Lung (tissue), 11 donors: ENCODE measurements at regions not wholly inside any gene's neighbourhood (a gene's known extent, or its start where the extent isn't known, plus 50 kb on each side); places are given as distances from the start of the nearest gene placed in this dataset.

Source experiments
- ATAC-seq: fragments of 200-7000 bp; cut with Tn5 transposase; one replicate; pipeline ENCODE4 v1.9.1; 2020; ENCODE audit warnings: moderate number of reproducible peaks; ENCODE audit not compliant: insufficient read depth, low FRiP score
- DNase-seq, 3 donors: peaks; one replicate each; pipeline ENCODE4 v3.0.0-alpha.2; 2013 to 2017
- H3K27ac ChIP-seq, 2 donors: one replicate each; pipeline ENCODE4 v1.5.1; 2013; ENCODE audit warnings: mild to moderate bottlenecking in 2 of 2, moderate library complexity in 2 of 2, control low read depth in 1 of 2, inconsistent platforms in 1 of 2, low read depth in 1 of 2, low read length in 1 of 2
- H3K27me3 ChIP-seq, 3 donors: one replicate each; pipeline ENCODE4 v1.5.1; 2013; ENCODE audit warnings: low read length in 2 of 3; ENCODE audit not compliant: control insufficient read depth in 3 of 3, insufficient read depth in 3 of 3
- H3K36me3 ChIP-seq, 4 donors: one replicate each; pipeline ENCODE4 v1.5.1; 2013; ENCODE audit warnings: low read length in 4 of 4, mild to moderate bottlenecking in 1 of 4, moderate library complexity in 1 of 4; ENCODE audit not compliant: control insufficient read depth in 4 of 4, insufficient read depth in 4 of 4
- H3K4me1 ChIP-seq, 5 donors: one replicate each; pipeline ENCODE4 v1.5.1; 2013; ENCODE audit warnings: low read length in 5 of 5, mild to moderate bottlenecking in 2 of 5, moderate library complexity in 1 of 5; ENCODE audit not compliant: control insufficient read depth in 5 of 5, insufficient read depth in 5 of 5
- H3K4me3 ChIP-seq: one replicate; pipeline ENCODE4 v1.5.1; 2013; ENCODE audit warnings: mild to moderate bottlenecking, control low read depth, moderate library complexity
- H3K9ac ChIP-seq, 2 donors: one replicate each; pipeline ENCODE4 v1.5.1; 2013; ENCODE audit warnings: low read length in 2 of 2, control low read depth in 1 of 2; ENCODE audit not compliant: insufficient read depth in 1 of 2
- H3K9me3 ChIP-seq, 4 donors: one replicate each; pipeline ENCODE4 v1.5.1; 2013; ENCODE audit warnings: low read length in 3 of 4, mild to moderate bottlenecking in 1 of 4, moderate library complexity in 1 of 4; ENCODE audit not compliant: control insufficient read depth in 4 of 4, insufficient read depth in 3 of 4
- CTCF ChIP-seq: IDR thresholded peaks from 2 replicates; pipeline ENCODE4 v1.5.1; 2012; ENCODE audit warnings: mild to moderate bottlenecking; ENCODE audit errors: control extremely low read depth, extremely low read depth
- WGBS, 2 donors: extraction: QIAGEN DNeasy Blood & Tissue Kit; methylation state at CpG; one replicate each; pipeline ENCODE4 v1.1.7; 2013; 5-methylcytosine and 5-hydroxymethylcytosine counted together
- donor health status: control.
- donor health status: control.
- donor health status: Bipolar disorder and iron deficiency.
- donor health status: healthy.
- donor health status: DM: yes; HTN: yes; CAD: no.

- H3K27me3 ChIP-seq = no peaks in the 10 kb centered on the region
- H3K9me3 ChIP-seq = peaks cover 0 to 3% (median 0%) of the 10 kb centered on the region in 4 donors
- no peaks in the 10 kb centered on the region for H3K36me3 ChIP-seq
- DNase-seq (no peak), ATAC-seq (no peak)
- no peak for TF ChIP-seq CTCF
- no peaks in the 10 kb centered on the region for H3K4me1 ChIP-seq
- WGBS, 2 donors = 76 to 84% methylated on average over 2 of the region's 2 CpGs
- no peak overlapping the region for H3K4me3 ChIP-seq
- H3K27ac ChIP-seq = no peak overlapping the region
- no peak overlapping the region for H3K9ac ChIP-seq
These were observed 548.5 kb upstream of the SOX9 start for GRCh38 chr17:71572343-71572742.

DNA sequence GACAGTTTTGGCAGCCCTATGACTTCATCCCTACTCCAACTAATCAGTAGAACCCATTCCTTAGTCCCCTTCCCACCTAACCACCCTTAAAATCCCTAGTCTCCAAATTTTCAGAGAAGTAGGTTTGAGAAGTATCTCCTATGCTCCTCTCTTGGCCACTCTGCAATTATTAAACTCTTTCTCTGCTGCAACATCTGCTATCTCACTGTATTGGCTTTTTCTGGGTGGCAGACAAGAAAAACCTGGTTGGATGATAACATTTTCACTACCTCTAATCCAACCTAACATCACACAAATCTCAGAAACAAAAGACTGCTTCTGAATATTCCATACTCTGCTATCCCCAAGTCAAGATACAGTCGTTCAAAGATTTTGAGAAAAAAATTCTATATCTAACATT is 542.4 kb upstream of the SOX9 start:
- Histone ChIP-seq H3K9ac (no peak overlapping the region), H3K27me3 (no peaks in the 10 kb centered on the region), H3K4me3 (no peak overlapping the region), H3K36me3 (no peaks in the 10 kb centered on the region), H3K9me3 (peaks cover 0 to 2% (median 0%) of the 10 kb centered on the region in 4 donors), H3K4me1 (no peaks in the 10 kb centered on the region), H3K27ac (no peak overlapping the region)
- no peak for ATAC-seq
- no peak for DNase-seq
- 77 to 82% methylated on average over 1 of the region's 1 CpG for WGBS, 2 donors
- TF ChIP-seq CTCF = no peak

DNA sequence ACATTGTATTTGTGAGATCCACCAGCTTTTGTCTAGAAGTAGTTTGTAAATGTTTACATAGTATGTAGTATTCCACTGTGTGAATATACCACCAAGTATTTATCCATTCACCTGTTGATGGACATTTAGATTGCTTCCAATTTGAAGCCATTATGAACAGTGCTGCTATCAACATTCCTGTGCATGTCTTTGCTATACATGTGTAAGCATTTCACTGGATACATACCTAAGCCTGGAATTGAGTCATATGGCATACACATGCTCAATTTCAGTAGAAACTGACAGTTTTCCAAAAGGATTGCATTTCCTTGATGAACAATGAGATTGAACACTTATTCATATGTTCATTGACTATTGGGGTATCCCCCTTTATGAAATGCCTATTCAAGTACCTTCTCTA is 540.6 kb upstream of the SOX9 start:
- Histone ChIP-seq H3K9ac (no peak overlapping the region), H3K27ac (no peak overlapping the region), H3K4me1 (no peaks in the 10 kb centered on the region), H3K36me3 (no peaks in the 10 kb centered on the region), H3K27me3 (no peaks in the 10 kb centered on the region), H3K9me3 (peaks cover 0 to 2% (median 0%) of the 10 kb centered on the region in 4 donors), H3K4me3 (no peak overlapping the region)
- no peak for DNase-seq
- ATAC-seq = no peak
- TF ChIP-seq CTCF = no peak

- Histone ChIP-seq H3K9me3 (no peaks in the 10 kb centered on the region), H3K4me1 (no peaks in the 10 kb centered on the region), H3K4me3 (no peak overlapping the region), H3K27me3 (no peaks in the 10 kb centered on the region), H3K9ac (no peak overlapping the region), H3K36me3 (no peaks in the 10 kb centered on the region), H3K27ac (no peak overlapping the region)
- 75 to 77% methylated on average over 3 of the region's 3 CpGs for WGBS, 2 donors
- no peak for TF ChIP-seq CTCF
- no peak for ATAC-seq
- no peak for DNase-seq
These were observed 535.3 kb upstream of the SOX9 start for GRCh38 chr17:71585540-71585939.
